Astrocyte of the cerebellum (primary cell): ENCODE measurements at regions not wholly inside any gene's neighbourhood (a gene's known extent, or its start where the extent isn't known, plus 50 kb on each side); places are given as distances from the start of the nearest gene placed in this dataset.

Experiments
- DNase-seq: peaks from one replicate; pipeline ENCODE4 v3.0.0-alpha.2; 2011; ENCODE audit warnings: low read depth
- H3K4me3 ChIP-seq: 2 replicates; pipeline ENCODE4 v1.5.1; 2011; ENCODE audit warnings: mild to moderate bottlenecking, low read depth, low read length, moderate library complexity
- CTCF ChIP-seq: IDR thresholded peaks from 2 replicates; pipeline ENCODE4 v1.5.1; 2012; ENCODE audit warnings: low read length, low read depth, moderate library complexity, mild to moderate bottlenecking; ENCODE audit errors: missing control alignments
- in situ Hi-C: cut with HindIII; loops from 2 replicates; pipeline ENCODE4 v1.10.0; 2017; ENCODE audit warnings: low sequenced_read_pairs

- in situ Hi-C loops = no loop called here
- no peak overlapping the region for H3K4me3 ChIP-seq
- no peak for TF ChIP-seq CTCF
- DNase-seq = no peak
These were observed 438.0 kb upstream of the PMFBP1 start for GRCh38 chr16:72609933-72610332.

- no peak for DNase-seq
- H3K4me3 ChIP-seq = no peak overlapping the region
- TF ChIP-seq CTCF = no peak
- in situ Hi-C loops = no loop called here
These were observed 437.1 kb upstream of the PMFBP1 start for GRCh38 chr16:72609066-72609465.

- no peak for TF ChIP-seq CTCF
- DNase-seq = no peak
- no peak overlapping the region for H3K4me3 ChIP-seq
- in situ Hi-C loops = no loop called here
These were observed 432.4 kb upstream of the PMFBP1 start for GRCh38 chr16:72604375-72604774.

- DNase-seq = no peak
- no peak overlapping the region for H3K4me3 ChIP-seq
- in situ Hi-C loops = no loop called here
- TF ChIP-seq CTCF = no peak
These were observed 430.5 kb upstream of the PMFBP1 start for GRCh38 chr16:72602499-72602898.

- no peak for TF ChIP-seq CTCF
- H3K4me3 ChIP-seq = no peak overlapping the region
- no peak for DNase-seq
- in situ Hi-C loops = no loop called here
These were observed 426.7 kb upstream of the PMFBP1 start for GRCh38 chr16:72598696-72599095.

- in situ Hi-C loops = no loop called here
- no peak for TF ChIP-seq CTCF
- no peak for DNase-seq
- H3K4me3 ChIP-seq = no peak overlapping the region
These were observed 426.0 kb upstream of the PMFBP1 start for GRCh38 chr16:72597938-72598337.

GRCh38 chr16:72596373-72596772, 424.4 kb upstream of the PMFBP1 start:
- H3K4me3 ChIP-seq = no peak overlapping the region
- TF ChIP-seq CTCF = no peak
- no peak for DNase-seq
- in situ Hi-C loops = no loop called here
